NCI-H1105 (cell line): ENCODE measurements at regions not wholly inside any gene's neighbourhood (a gene's known extent, or its start where the extent isn't known, plus 50 kb on each side); places are given as distances from the start of the nearest gene placed in this dataset.

Experiments used
- DNase-seq: peaks from one replicate; lab custom pipeline; 2025; lab: John Stamatoyannopoulos, UW

DNA sequence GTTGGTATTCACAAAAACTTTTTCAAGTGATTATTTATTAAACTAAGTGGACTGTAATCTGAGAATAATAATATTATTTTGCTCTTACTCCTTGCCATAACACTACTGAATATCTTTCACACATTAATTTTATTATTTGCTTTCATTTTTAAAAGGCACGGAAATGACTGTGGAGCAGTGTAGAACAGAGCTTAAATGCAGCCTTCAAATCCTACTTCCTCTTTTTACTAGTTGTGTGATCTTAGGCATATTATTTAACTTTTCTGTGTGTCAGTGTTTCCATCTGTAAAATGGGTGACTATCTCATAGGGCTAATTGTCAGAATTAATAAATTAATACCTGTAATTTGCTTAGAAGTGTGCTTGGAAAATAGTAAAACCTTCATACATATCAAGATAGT is 55.5 kb upstream of the SLC8A1 start:
- no peak for DNase-seq

DNA sequence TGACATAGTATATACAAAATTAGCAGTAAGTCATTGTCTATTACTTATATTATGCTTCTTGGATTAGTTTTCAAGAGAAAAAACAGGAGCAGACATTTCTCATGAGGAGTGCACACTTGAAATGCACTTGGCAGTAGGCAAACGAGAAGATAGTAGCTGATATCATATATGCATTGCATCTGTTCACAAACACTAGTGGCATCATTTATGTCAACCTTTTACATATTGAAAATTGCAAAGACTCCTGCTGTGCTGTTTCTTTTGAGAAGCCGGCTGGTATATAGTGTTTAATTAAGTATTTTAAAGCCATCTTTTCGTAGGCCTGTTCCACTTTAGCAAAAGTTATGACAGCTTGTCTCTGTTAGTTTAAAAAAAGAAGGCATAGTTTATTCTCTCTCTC is 58.4 kb upstream of the SLC8A1 start:
- DNase-seq, result no peak

GRCh38 chr2:40511661-40512213 is 59.8 kb upstream of the SLC8A1 start:
- no peak for DNase-seq

DNA sequence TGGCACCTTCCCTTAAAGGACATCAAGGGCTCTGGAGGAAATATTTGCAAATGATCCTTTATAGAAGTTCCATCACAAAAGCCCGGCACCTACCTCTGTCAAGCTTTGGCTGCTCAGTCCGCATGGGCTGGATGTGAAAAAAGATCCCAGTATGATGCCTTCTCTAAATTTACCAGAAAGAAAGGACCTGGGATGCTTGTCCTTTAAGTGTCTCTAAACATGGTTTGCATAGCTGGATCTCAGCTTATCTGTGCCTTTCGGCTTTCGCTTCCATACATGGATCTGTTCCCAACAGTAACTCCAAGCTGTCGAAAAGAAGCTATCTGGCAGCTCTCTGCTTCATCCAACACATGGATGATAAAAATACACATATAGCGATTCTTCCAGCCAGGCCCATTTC is 60.4 kb upstream of the SLC8A1 start:
- no peak for DNase-seq

GRCh38 chr2:40513201-40513600 is 61.3 kb upstream of the SLC8A1 start:
- no peak for DNase-seq

- DNase-seq, result no peak
Observed at GRCh38 chr2:40516604-40517003, 64.7 kb upstream of the SLC8A1 start.

DNA sequence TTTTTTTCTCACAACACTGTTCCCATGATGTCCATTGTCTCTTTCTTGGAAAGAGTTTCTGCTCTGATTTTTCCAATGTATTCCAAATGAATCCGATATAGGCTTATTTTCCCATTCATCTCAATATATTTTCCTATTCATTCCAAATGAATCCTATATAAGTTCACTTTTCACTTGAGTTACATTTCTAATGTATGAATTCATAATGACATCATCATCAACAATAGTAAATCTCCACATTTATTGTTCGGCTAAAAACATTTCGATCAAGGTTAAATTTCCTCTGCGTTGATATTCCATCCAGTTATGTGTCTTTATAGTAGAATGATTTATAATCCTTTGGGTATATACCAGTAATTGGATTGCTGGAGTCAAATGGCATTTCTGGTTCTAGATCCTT is 76.7 kb upstream of the SLC8A1 start:
- no peak for DNase-seq

DNA sequence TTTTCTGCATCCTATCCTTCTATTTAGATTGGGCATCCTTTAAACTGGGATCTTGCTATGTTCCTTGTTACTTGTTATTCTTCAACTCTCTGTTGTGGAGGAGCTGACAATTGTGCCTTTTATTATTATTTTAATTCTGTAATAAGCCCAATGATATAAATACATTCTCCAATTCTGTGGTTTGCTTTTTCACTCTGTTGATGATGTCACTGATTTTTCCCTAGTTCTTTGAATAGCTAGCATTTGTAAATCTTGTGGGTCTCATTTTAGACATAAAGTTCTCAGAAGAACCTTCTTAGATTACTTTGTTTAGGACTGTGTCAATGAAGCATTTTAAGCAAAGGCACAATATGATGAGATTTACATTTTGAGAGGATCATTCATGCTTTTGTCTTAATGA is 79.5 kb upstream of the SLC8A1 start:
- no peak for DNase-seq

- no peak for DNase-seq
Observed at GRCh38 chr2:40534528-40534927, 82.6 kb upstream of the SLC8A1 start.

DNA sequence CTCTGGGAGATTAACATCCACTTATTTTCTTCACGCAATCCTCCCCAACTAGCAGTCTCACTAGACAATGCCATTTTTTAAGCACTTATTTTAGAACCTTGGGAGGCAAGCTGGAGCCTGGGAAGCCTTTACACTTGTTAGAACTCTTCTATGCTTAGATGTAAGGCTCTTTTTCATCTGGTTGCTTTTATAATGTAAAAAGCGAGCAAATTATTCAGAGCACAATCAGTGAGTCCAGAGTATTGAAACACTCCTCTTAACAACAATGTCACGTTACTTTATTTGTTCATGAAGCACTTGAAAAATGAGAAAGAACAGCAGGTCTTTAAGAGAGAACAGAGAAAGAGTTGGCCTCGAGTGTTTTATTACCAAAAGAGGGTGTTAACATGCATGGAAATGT is 84.1 kb upstream of the SLC8A1 start:
- no peak for DNase-seq

DNA sequence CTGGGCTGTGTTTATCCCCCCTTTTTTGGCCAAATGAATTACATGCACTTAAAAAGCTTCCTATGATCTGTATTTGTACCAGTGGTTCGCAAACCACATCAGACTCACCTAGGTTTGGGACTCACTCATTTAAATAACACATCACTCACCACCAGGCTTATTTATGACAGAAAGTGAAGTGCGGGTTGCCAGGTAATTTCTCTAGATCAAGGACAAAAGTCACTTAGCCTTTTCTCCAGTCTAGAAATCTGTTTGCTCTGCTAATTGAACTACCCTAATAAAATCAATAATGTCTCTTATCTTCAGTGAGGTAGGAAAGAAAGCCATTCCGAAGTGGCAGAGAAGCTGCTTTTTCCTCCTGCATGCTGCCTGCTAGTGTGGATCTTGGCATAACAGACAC is 88.1 kb upstream of the SLC8A1 start:
- DNase-seq, result no peak

GRCh38 chr2:40543381-40543780 is 91.5 kb upstream of the SLC8A1 start:
- no peak for DNase-seq

DNA sequence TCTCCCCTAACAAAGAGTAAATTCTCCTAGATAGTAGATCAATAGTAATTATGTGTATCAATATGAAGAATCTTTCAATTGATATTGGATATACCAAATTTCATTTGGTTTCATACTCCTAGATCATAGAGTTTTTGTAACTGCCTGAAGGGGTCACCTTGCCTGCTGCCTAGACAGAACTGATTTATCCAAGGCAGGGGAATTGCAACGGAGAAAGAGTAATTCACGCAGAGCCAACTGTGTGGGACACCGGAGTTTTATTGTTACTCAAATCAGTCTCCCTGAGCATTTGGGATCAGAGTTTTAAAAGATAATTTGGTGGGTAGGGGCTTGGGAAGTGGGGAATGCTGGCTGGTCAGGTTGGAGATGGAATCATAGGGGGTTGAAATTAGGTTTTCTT is 92.2 kb upstream of the SLC8A1 start:
- no peak for DNase-seq

DNA sequence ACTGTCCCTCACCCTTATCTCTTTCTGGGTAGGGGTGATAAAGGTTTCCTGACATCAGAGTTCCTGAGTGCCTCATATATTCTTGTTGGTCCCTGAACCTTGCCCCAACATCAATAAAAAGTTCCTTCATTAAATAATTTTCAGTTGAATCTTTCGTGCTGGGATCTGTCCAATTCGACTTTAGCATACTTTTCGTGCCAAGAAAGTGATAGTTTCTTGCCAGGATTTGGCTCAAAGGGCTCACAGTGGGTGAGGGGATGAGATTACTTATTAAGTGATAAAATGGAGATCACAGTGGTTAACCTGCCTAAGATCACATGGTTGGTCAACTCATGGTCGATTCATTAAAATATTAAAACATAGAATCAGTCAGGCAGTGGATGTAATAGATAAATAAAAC is 93.8 kb upstream of the SLC8A1 start:
- no peak for DNase-seq

DNA sequence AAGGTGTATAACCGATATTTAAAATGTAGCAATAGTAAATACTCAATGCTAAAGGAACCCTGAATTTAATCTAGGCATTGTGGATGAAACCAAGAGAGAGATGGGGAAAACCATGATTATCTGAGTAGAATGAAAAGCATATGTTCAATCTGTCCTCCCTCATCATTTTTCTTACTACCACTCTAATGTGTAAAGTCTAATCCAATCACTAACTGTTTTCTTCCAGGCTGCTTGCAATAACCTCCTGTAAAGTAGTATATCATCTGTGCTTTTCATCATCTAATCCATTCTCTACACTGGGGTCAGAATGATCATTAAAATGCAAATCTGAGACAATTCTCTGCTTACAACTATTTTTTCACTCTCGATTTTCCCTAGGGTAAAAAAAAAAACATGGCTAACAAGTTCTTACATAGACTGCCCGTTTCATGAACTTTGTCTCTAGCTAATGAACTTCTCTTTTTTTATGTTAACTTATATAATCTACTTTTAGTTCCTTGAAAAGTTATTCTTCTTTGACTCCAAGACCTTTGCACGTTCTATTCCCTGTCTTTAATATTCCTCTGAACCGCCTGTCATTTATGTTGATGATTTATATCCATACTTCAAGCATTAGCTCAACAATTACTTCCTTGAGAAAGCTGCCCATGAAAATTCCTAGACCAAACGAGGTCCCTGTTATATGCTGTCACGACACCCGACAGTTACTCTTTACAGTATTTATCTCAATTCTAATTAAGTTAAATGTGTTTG is 94.7 kb upstream of the SLC8A1 start:
- DNase-seq, result no peak

GRCh38 chr2:40548521-40548920 is 96.6 kb upstream of the SLC8A1 start:
- DNase-seq, result no peak

DNA sequence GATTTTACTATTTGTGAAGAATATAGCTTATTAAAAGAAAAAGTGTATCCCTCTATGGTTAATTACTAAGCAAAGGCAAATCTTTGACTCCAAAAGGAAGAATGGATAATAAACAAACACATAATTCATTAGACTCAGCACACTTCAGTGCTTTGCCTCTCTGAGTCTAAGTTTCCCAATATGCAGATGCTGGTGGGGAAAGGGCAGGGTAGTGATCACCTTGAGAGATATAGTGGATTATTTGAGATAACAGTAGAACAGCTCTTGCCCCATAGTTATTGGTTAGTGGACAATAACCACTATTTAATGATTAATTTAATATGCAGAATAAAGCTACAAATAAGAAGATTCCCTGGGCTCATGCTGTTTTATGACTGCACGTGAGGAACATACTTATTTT is 98.2 kb upstream of the SLC8A1 start:
- no peak for DNase-seq

- no peak for DNase-seq
Observed at GRCh38 chr2:40551081-40551480, 99.2 kb upstream of the SLC8A1 start.

- DNase-seq, result peak; percentile 29
Observed at GRCh38 chr2:40554665-40555294, 102.9 kb upstream of the SLC8A1 start.

- DNase-seq, result no peak
Observed at GRCh38 chr2:40556293-40556692, 104.4 kb upstream of the SLC8A1 start.

GRCh38 chr2:40556739-40557138 is 104.8 kb upstream of the SLC8A1 start:
- no peak for DNase-seq

- no peak for DNase-seq
Observed at GRCh38 chr2:40558761-40559160, 106.9 kb upstream of the SLC8A1 start.

- no peak for DNase-seq
Observed at GRCh38 chr2:40559175-40559574, 107.3 kb upstream of the SLC8A1 start.

GRCh38 chr2:40564184-40564583 is 112.3 kb upstream of the SLC8A1 start:
- no peak for DNase-seq
